ENCODE measurements at regions not wholly inside any gene's neighbourhood (a gene's known extent, or its start where the extent isn't known, plus 50 kb on each side); places are given as distances from the start of the nearest gene placed in this dataset.

DNA sequence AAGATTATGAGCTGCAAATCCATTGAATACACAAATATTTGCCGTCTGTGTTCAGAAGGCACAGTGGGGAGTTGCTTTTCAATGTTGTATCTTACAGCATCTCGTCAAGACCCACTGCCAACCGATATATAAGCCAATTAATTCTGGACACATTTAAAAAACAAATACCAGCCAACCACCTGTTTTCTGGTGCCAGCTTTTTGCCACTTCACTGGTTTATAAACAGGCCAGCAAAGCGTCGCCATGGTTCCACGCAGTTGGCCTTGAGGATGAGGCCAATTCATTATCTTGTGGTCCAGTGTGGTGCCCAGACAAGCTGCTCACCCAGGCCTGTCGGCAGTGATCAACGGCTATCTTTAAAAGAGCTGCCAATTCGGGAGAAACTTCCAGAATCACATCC is 321.0 kb downstream of the TCERG1L start:
- Histone ChIP-seq H3K4me1 (no peaks in the 10 kb centered on the region), H3K27me3 (no peaks in the 10 kb centered on the region), H3K4me3 (no peak overlapping the region), H3K36me3 (no peaks in the 10 kb centered on the region), H3K27ac (no peak overlapping the region), H3K9me3 (no peaks in the 10 kb centered on the region)
- intact Hi-C loops (cut with DNase I) = no loop called here
- DNase-seq (ENCODE audit: low spot score in 2 of 2) = no peak
- TF ChIP-seq, protein P1, sequence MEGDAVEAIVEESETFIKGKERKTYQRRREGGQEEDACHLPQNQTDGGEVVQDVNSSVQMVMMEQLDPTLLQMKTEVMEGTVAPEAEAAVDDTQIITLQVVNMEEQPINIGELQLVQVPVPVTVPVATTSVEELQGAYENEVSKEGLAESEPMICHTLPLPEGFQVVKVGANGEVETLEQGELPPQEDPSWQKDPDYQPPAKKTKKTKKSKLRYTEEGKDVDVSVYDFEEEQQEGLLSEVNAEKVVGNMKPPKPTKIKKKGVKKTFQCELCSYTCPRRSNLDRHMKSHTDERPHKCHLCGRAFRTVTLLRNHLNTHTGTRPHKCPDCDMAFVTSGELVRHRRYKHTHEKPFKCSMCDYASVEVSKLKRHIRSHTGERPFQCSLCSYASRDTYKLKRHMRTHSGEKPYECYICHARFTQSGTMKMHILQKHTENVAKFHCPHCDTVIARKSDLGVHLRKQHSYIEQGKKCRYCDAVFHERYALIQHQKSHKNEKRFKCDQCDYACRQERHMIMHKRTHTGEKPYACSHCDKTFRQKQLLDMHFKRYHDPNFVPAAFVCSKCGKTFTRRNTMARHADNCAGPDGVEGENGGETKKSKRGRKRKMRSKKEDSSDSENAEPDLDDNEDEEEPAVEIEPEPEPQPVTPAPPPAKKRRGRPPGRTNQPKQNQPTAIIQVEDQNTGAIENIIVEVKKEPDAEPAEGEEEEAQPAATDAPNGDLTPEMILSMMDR (IDR thresholded peaks at IDR 0.05) = no peak

GRCh38 chr10:130992802-130993523 is 318.6 kb downstream of the TCERG1L start:
- H3K4me3 ChIP-seq = no peak overlapping the region
- H3K27ac ChIP-seq = no peak overlapping the region
- intact Hi-C loops (cut with DNase I) = no loop called here
- H3K4me1 ChIP-seq = no peaks in the 10 kb centered on the region
- H3K9me3 ChIP-seq = no peaks in the 10 kb centered on the region
- no peak for DNase-seq (ENCODE audit: low spot score in 2 of 2)
- no peaks in the 10 kb centered on the region for H3K36me3 ChIP-seq
- no peaks in the 10 kb centered on the region for H3K27me3 ChIP-seq
- TF ChIP-seq, protein P1 (IDR thresholded peaks at IDR 0.05) = no peak

DNA sequence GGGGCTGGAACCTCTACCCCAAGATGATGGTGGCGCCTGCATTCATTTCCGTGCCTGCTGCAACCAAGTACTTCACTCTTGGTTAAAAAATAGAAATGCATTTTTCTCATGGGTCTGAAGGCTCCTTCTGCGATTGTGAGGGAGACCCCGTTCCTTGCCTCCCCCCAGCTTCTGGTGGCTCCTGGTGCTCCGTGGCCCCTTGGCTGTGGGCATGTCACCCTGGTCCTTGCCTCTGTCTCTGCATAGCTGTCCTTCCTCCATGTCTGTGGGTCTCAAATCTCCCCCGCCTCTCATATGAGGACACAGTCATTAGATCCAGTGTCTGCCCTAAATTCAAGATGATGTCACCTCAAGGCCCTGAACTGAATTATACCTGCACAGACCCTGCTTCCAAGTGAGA is 317.9 kb downstream of the TCERG1L start:
- H3K9me3 ChIP-seq = no peaks in the 10 kb centered on the region
- H3K36me3 ChIP-seq = no peaks in the 10 kb centered on the region
- H3K4me1 ChIP-seq = no peaks in the 10 kb centered on the region
- H3K27ac ChIP-seq = no peak overlapping the region
- H3K4me3 ChIP-seq = no peak overlapping the region
- intact Hi-C loops (cut with DNase I) = no loop called here
- no peaks in the 10 kb centered on the region for H3K27me3 ChIP-seq
- DNase-seq (ENCODE audit: low spot score in 2 of 2) = no peak
- TF ChIP-seq, protein P1 (IDR thresholded peaks at IDR 0.05) = no peak

DNA sequence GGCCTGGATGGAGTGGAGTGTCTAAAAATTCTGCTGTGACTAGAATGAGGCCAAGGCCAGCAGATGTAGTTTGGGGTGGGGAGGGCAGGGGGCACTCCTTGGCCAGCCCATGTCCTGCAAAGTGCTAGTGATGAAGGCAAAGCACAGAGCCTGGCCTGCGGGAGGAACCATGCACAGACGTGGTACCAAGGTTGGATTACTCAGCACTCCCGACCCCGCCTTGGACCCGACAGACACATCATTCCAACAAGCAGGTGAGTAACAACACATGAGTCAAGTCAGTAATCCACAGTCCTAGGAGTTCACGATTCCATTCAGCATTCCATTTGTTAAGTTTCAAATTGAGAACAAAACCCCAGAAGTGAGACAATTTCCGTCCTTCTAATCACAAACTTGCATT is 317.3 kb downstream of the TCERG1L start:
- TF ChIP-seq, protein P1 (IDR thresholded peaks at IDR 0.05) = no peak
- Histone ChIP-seq H3K4me3 (no peak overlapping the region), H3K9me3 (no peaks in the 10 kb centered on the region), H3K4me1 (no peaks in the 10 kb centered on the region), H3K27ac (no peak overlapping the region), H3K27me3 (no peaks in the 10 kb centered on the region), H3K36me3 (no peaks in the 10 kb centered on the region)
- no peak for DNase-seq (ENCODE audit: low spot score in 2 of 2)
- intact Hi-C loops (cut with DNase I) = no loop called here

DNA sequence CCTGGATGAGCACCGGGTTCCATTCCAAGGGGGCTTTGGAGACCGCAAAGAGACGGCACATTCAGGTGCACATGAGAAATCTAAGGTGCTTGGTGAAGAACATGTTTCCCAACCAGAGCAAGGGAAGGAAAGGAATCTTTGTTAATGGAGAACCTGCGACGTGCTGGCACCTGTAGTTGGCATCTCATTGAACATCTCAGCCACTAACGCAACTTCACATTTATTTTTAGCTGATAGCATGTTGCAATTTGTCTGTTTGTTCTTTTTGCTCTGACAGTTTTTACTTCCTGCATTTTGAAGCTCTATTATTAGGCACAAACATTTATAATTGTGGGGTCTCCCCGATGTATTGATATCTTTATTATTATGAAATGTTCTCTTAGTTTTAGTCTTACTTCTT is 316.7 kb downstream of the TCERG1L start:
- Histone ChIP-seq H3K9me3 (no peaks in the 10 kb centered on the region), H3K4me1 (no peaks in the 10 kb centered on the region), H3K27me3 (no peaks in the 10 kb centered on the region), H3K36me3 (no peaks in the 10 kb centered on the region), H3K4me3 (no peak overlapping the region), H3K27ac (no peak overlapping the region)
- TF ChIP-seq, protein P1 (IDR thresholded peaks at IDR 0.05) = no peak
- DNase-seq (ENCODE audit: low spot score in 2 of 2) = no peak
- intact Hi-C loops (cut with DNase I) = no loop called here

All from ascending aorta (tissue), 2 donors.